Upper lobe of right lung (tissue), 1 donor: ENCODE measurements at regions not wholly inside any gene's neighbourhood (a gene's known extent, or its start where the extent isn't known, plus 50 kb on each side); places are given as distances from the start of the nearest gene placed in this dataset.
"Not testable (repeated sequence)": the region's sequence is repeated elsewhere in the genome, so short reads cannot be mapped to it uniquely, and the experiment has no call there.

ENCODE experiments used
- ATAC-seq: fragments of 200-7000 bp; cut with Tn5 transposase; one replicate; pipeline ENCODE4 v1.9.1; 2020; ENCODE audit warnings: mild to moderate bottlenecking, moderate library complexity
- DNase-seq: peaks from one replicate; pipeline ENCODE4 v3.0.0-alpha.2; 2020
- H3K27ac ChIP-seq: fragments of 200-600 bp; one replicate; pipeline ENCODE4 v1.8.0; 2022
- H3K27me3 ChIP-seq: fragments of 200-600 bp; one replicate; pipeline ENCODE4 v1.8.0; 2022; ENCODE audit warnings: mild to moderate bottlenecking
- H3K36me3 ChIP-seq: fragments of 200-600 bp; one replicate; pipeline ENCODE4 v1.8.0; 2022
- H3K4me1 ChIP-seq: fragments of 200-600 bp; one replicate; pipeline ENCODE4 v1.8.0; 2022
- H3K4me3 ChIP-seq: fragments of 200-600 bp; one replicate; pipeline ENCODE4 v1.8.0; 2022; ENCODE audit warnings: mild to moderate bottlenecking
- H3K9me3 ChIP-seq: fragments of 200-600 bp; one replicate; pipeline ENCODE4 v1.8.0; 2022
- CTCF ChIP-seq: fragments of 200-600 bp; IDR thresholded peaks from one replicate; pipeline ENCODE4 v1.8.0; 2022; ENCODE audit warnings: antibody characterized with exemption
- intact Hi-C: fragments of 100-400 bp; cut with DNase I; formaldehyde crosslinking; loops from one replicate; pipeline ENCODE4 v1.11.0; 2022
- donor health status: DM: no; HTN: yes; CAD: no; lungs with severe emphysema.

GRCh38 chr22:10934704-10935103 lies 4593.3 kb upstream of the OR11H1 start:
- intact Hi-C loops, H3K27ac ChIP-seq, DNase-seq, H3K4me1 ChIP-seq, H3K27me3 ChIP-seq, H3K4me3 ChIP-seq, H3K36me3 ChIP-seq, ATAC-seq, H3K9me3 ChIP-seq: not testable (repeated sequence)

- H3K36me3 ChIP-seq: no peaks in the 10 kb centered on the region
- no peak overlapping the region for H3K4me3 ChIP-seq
- peak; percentile 46 for ATAC-seq
- H3K4me1 ChIP-seq: no peaks in the 10 kb centered on the region
- no peak for DNase-seq
- intact Hi-C loops: no loop called here
- H3K9me3 ChIP-seq: peaks cover 12% of the 10 kb centered on the region
- no peak overlapping the region for H3K27ac ChIP-seq
- no peaks in the 10 kb centered on the region for H3K27me3 ChIP-seq
- no peak for TF ChIP-seq CTCF
Observed at GRCh38 chr22:10961043-10961860, 4566.7 kb upstream of the OR11H1 start.

GRCh38 chr22:10961861-10962255 lies 4566.1 kb upstream of the OR11H1 start:
- H3K4me3 ChIP-seq, H3K27me3 ChIP-seq, H3K36me3 ChIP-seq, ATAC-seq, intact Hi-C loops, H3K4me1 ChIP-seq, DNase-seq, H3K27ac ChIP-seq: not testable (repeated sequence)
- peaks cover 12% of the 10 kb centered on the region for H3K9me3 ChIP-seq
